Fibroblast of villous mesenchyme (primary cell): ENCODE measurements at regions not wholly inside any gene's neighbourhood (a gene's known extent, or its start where the extent isn't known, plus 50 kb on each side); places are given as distances from the start of the nearest gene placed in this dataset.
A peak's percentile ranks its signal among the peaks of the same experiment; 100 is the strongest.

ENCODE experiments used
- DNase-seq: peaks from one replicate; pipeline ENCODE4 v3.0.0-alpha.2; 2010; ENCODE audit warnings: low read depth
- H3K4me3 ChIP-seq: 2 replicates; pipeline ENCODE4 v1.5.1; 2011; ENCODE audit warnings: low read depth, mild to moderate bottlenecking, low read length
- CTCF ChIP-seq: IDR thresholded peaks from 2 replicates; pipeline ENCODE4 v1.5.1; 2012; ENCODE audit warnings: low read depth, mild to moderate bottlenecking, low read length; ENCODE audit not compliant: insufficient read depth

DNA sequence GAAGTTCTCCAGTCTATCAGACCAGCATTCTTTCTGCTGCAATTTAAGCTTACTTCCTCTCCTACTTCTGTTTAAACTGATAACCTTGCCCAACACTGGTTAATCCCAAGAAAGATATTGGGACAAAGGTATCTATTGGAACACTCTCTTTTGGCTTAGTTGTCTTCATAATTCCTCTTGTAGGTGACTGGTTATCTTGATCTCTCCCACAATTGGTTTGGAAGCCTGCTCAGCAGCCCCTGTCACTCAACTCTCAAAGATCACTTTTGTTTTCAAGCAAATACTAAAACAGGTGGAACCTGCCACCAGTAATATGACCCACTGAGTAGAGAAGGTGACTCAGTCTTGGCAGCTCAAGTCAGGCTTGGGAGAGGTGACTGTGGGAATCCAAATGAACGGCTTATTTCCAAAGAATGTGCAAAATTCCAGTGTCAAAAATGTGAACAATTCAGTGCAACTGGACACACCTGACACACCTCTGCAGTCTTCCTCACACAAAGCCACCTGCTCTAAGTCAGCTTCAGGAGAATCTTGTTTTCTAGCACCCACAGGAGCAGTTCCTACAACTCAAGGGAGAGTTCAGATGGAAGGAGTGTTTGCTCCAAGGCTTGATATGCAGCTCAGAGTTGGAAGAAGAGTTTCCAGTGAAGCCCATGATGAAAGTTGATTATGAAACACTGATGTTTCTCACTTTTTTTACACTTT is 83.2 kb upstream of the SLC38A2 start:
- no peak for TF ChIP-seq CTCF
- H3K4me3 ChIP-seq: no peak overlapping the region
- DNase-seq: no peak

- H3K4me3 ChIP-seq: no peak overlapping the region
- DNase-seq: no peak
- no peak for TF ChIP-seq CTCF
These were observed 82.4 kb upstream of the SLC38A2 start for GRCh38 chr12:46454981-46455380.

DNA sequence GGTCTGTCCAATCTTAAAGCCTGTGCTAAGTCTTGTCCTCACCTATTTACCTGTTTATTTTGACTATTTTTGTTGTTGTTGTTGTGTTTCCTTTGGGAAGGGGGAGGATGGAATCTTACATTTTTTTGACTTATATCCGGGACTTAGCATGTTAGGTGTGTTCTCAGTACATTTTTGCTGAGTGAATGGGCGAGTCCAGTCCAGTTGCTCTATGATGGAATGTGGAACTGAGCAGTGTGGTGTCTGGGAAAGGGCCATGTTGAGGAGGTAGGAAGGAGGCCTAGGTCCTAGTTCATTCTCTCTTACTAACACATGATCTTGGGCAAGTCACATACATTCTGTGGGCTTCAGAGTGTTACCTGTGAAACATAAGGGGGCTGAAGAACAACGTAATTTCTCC is 80.9 kb upstream of the SLC38A2 start:
- DNase-seq: no peak
- no peak for TF ChIP-seq CTCF
- no peak overlapping the region for H3K4me3 ChIP-seq

DNA sequence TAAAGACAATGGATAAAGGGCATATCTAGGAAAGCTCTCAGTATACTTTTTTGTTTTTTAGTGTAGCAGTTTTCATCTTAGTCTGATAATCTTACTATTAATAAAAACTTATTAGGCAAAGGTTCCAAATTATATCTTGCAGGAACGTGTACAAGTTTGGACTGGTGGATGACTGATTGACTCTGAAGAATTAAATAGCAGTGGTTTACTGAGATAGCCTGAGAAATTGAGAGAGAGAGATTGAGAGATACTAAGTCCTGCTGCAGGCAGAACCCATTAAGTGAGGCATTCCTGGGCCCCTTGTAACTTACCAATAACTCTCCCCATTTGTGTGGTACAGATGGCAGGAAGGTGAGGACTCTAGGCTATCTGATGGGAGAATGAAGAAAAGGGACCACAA is 80.2 kb upstream of the SLC38A2 start:
- no peak for DNase-seq
- TF ChIP-seq CTCF: no peak
- no peak overlapping the region for H3K4me3 ChIP-seq

- no peak overlapping the region for H3K4me3 ChIP-seq
- no peak for TF ChIP-seq CTCF
- DNase-seq: peak; percentile 70
These were observed 79.6 kb upstream of the SLC38A2 start for GRCh38 chr12:46452061-46452615.

- DNase-seq: no peak
- no peak for TF ChIP-seq CTCF
These were observed 78.9 kb upstream of the SLC38A2 start for GRCh38 chr12:46451276-46452021.

More at GRCh38 chr12:46451276-46452021, 78.9 kb upstream of the SLC38A2 start:
- no peak overlapping the region for H3K4me3 ChIP-seq
